AG08395 (cell line): ENCODE measurements at regions not wholly inside any gene's neighbourhood (a gene's known extent, or its start where the extent isn't known, plus 50 kb on each side); places are given as distances from the start of the nearest gene placed in this dataset.

Source experiments
- DNase-seq: peaks from one replicate; pipeline ENCODE4 v3.0.0; 2012; ENCODE audit warnings: mixed read lengths, low spot score

DNA sequence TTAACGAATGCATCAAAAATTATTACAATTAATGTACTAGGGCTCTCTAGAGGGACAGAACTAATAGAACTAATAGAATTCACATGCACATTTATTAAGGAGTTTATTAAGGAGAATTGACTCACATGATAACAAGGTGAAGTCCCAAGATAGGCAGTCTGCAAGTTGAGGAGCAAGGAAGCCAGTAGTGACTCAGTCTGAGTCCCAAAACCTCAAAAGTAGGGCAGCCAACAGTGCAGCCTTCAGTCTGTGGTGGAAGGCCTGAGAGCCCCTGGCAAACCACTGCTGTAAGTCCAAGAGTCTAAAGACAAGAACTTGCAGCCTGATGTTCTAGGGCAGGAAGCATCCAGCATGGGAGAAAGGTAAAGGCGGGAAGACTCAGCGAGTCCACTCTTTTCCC, 633.8 kb downstream of the SEMA5A start:
- no peak for DNase-seq

DNA sequence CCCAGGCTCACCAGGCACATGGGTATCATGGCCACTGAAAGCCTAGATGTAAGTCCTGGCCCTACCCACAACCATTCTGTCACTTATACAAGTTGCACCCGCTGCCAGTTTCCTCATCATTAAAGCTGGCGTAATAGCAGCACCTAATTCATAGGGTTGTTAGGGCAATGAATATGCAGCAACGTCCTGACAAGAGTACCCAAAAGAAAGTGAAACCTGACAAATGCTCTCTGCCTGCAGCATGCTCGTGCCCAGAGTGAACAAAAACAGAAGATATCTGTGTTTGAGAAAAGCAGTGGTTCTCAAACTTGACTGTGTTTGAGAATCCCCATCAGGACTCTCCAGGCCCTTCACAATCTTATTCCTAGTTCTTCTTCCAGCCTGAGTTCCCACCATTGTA, 632.4 kb downstream of the SEMA5A start:
- DNase-seq, result no peak

DNA sequence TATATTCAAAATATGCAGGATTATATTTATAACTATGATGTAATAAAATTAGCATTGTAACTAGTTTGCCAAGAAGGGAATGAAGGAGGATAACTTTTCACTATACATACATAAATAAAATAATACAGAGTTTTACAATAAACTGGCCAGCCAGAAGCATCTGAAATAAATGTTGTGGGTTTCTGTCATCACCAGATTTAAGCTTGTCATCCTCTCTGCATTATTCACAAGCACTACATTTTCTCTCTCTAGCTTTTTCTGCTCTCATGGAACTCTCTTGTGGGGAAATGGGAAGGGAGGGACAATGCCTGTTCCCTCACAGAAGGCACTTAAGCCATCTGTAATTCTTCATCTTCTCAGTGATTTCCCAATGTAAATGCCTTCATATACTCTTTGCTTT, 626.8 kb downstream of the SEMA5A start:
- no peak for DNase-seq

DNA sequence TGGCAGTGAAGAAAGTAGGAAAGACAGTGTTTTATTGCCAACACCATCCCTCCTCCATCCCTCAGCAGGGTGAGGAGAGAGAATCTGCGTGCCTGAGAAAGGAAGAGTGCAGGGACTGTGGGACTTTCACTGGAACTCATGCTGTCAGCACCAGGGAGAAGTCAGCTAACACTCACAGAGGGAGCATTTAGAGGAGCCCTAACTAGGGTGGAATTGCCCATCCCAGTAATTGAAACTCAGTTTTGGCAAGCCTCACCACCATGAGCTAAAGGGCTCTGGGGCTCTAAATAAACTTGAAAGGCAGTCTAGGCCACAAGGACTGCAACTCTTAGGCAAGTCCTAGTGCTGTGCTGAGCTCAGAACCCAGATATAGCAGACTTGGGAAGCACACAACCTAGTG, 622.3 kb downstream of the SEMA5A start:
- no peak for DNase-seq

DNA sequence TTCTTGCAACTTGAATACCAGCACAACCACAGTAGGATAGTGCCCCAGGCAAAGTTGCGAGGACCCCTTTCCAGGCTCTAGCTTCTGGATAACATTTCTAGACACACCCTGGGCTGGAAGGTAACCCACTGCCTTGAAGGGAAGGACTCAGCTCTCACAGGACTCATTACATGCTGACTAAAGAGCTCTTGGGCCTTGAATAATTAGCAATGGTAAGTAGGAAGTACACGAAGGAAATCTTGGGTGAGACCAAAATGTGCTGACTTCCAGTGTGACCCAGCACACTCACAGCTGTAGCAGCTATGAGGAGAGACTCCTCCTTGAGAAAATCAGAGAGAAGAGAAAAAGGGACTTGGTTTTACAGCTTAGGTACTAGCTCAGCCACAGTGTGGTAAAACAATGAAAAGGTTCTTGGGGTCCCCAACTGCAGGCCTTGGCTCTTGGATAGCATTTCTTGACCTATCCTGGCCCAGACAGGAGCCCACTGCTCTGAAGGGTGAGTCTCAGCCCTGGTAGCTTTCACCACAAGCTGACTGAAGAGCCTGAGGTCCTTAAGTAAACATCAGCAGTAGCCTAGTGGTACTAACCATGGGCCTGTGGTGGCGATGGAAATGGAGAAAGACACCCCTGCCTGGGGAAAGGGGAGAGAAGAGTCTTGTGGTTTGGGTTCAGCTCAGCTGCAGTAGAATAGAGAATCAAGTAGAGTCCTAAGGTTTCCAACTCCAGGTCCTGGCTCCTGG, 621.7 kb downstream of the SEMA5A start:
- no peak for DNase-seq

DNA sequence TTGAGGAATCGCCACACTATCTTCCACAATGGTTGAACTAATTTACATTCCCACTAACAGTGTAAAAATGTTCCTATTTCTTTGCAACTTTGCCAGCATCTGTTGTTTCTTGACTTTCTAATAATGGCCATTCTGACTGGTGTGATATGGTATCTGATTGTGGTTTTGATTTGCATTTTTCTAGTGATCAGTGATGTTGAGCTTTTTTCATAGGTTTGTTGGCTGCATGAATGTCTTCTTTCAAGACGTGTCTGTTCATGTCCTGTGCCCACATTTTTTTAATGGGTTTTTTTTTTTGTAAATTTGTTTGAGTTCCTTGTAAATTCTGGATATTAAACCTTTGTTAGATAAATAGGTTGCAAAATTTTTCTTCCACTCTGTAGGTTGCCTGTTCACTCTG, 615.9 kb downstream of the SEMA5A start:
- no peak for DNase-seq

DNA sequence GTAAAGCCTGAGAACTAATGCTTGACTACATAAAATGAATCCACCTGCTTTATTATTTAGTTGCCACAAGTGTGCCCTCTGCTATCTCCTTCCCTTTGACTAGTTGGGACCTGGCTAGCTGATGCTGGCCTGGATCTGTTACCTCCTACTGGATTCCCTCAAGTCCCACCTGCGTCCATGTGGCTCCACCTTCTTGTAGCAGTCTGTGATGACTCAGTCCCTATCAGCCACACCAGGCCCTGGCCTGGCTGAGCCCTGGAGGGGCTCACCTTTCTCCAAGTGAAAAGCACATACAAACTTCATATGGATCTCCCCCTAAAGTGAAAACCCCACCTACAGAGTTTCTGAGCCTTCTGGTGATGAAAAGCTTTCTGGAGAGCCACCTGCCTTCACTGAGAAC, 611.4 kb downstream of the SEMA5A start:
- DNase-seq, result no peak

DNA sequence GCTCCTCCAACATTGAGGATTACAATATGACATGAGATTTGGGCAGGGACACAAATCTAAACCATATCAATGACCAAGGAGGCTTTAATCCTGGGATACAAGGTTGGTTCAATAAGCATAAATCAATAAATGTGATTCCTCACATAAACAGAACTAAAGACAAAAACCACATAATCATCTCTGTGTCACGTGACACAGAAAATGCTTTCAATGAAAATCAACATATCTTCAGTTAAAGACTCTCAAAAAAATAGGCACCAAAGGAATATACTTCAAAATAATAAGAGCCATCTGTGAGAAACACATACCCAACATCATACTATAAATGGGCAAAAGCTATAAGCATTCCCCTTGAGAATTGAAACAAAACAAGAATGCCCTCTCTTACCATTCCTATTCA, 604.9 kb downstream of the SEMA5A start:
- no peak for DNase-seq

DNA sequence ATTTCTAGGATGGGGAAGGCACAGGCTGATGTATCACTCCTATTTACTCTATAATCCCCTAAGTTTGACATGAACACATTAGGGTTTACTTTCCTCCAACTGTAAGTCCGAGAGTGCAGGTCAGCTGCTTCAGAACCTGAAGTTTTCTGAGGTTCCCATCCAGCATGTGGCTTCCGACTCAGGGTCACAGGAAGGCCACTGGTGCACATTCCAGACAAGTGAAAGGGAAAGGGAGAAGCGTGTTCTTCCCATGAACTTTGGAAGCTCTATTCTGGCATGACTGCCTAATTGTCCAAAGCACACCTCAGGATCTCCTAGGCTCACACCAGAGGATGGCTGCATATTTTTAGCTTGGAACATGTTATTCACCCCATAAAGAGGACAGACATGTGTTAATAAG, 602.6 kb downstream of the SEMA5A start:
- DNase-seq, result no peak

DNA sequence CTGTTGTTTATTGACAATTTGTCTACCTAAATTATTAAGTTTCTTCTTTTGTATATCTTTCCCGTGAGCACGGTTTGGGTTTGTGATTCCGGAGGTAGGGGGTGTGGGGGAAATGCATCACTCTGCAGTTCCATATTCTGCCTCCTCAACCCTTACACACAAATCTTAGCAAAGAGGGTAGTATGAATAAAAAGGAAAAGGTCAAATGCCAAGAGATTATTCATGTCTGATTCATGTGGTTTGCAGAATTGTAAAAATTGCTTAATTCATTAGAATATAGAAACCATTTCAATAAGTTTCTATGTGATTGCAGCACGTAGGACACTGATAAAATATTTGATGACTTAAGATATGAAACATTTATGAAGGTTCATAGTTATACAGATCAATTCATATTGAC, 601.9 kb downstream of the SEMA5A start:
- no peak for DNase-seq

DNA sequence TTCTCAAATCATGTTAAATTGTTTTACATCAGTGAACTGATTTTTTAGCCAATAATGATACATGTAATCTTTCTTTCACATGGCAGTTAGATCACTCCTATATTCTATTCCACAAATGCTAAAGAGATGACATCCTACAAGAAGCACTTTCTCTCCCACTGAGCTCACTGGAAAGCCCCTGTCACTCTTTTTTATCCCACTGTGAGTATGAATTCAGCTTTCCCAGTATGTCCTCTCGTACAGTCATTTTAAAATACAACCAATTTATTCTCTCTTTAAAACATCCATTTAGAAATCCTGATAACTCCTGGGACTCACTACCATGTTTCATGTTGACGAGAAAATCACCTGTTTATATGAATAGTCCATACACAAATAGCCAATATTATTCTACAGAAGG, 599.9 kb downstream of the SEMA5A start:
- no peak for DNase-seq

DNA sequence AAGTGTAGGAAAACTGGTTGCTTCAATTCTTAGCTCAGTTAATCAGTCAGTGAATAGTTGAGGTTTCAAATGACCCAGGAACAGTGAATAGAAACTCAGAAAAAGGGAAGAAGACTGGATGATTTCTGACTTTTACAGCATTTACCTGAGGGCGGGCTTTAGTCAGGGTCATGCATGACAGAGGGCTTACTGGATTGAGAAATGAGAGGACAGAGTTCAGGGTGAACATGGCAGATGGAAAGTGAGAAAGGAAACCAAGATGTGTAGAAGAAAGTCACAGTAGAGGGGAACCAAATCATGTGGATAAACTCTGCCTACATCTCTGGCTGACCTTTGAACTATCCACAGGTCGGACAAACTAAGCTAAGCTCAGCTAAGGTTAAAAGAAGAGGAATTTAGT, 596.0 kb downstream of the SEMA5A start:
- DNase-seq, result no peak

DNA sequence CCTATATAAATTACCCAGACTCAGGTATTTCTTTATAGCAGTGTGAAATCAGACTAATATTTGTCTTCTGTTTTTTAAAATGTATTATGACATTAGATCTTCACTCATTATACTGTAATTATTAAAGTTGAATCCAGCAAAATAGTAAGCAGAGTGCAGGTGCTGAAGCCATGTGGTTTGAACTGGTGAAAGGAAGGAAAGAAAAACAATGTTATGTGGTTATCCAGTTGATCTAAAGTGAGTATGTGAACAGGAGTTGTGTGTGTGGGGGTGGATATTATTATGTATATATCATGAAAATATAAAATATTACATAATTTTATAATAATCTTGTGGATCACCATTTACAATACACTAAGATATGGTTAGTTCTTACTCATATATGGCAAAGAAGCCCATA, 593.7 kb downstream of the SEMA5A start:
- DNase-seq, result no peak

DNA sequence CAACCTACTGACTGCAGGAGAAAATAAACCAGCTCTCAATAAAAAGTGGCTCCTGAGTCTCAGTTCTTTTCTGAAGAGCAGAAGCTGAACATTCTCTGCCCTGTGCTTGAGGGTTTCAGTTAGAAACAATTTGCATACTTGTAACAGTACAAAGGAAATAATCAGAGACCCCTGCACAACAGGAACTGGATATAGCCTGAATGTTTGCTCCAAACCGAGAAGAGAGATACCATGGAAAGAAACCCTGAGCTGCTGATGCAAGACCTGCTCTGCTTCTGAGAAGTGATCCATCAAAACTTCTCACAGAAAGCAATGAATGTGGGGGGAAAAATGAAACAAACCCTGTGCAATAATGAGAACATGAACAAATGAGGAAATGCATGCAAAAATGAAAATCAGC, 592.9 kb downstream of the SEMA5A start:
- DNase-seq, result no peak

DNA sequence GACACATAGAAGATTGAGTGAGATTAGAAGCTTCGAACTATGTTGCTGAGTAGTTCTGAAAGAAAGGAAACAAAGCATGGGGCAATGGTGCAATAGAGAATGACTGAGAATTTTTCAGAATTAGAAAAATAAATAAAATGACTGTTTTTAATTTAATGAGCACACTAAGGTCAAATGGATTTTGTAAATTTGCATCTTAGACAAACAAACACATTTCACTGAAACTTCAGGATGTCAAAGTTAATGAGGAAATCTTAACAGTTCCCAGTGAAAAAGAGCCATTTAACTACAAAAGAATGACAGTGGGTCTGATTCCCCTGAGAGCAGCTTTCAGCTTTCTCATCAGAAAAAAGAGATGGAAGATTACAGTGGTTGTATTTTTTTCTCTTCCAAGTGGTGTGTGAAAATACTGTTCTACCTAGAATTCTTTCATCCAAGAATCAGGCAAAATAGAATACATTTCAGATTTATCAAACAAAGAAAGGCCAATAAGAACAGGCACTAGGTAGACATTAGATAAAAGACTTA, 591.9 kb downstream of the SEMA5A start:
- DNase-seq, result no peak

DNA sequence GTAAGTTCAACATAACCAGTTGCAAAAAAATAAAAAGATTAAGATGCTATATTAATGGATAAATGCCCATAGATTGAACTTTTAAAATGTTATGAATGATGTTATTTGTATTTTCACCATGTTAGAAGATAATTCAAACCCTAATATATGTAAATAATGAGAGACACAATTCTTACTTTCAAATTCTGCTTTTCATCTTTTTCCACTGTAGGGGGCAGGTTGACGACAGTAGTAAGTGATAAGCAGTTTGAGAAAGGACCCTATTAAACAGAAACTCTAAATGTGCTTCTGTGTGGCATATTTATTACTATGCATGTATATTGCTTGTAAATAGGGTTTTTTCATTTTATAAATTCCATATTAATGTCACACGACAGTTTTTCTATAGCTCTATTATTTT, 591.1 kb downstream of the SEMA5A start:
- DNase-seq, result no peak

DNA sequence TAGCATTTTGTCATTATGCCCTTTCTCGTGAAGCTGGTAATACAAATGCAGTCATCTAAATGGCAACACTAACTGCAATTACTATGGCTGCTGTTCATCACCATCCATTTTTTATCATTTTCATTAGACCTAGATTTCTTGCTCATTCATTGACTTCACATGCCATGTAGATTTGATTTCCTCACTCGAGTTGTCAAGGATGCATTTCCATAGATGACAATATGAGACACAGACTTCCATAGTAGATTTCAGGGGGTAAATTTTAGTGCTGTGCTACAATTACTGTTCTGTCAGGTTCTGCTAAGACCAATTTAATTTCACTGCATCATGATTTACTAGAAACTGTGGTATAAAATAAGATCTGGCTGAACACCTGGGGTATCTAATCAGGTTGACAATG, 589.2 kb downstream of the SEMA5A start:
- no peak for DNase-seq

DNA sequence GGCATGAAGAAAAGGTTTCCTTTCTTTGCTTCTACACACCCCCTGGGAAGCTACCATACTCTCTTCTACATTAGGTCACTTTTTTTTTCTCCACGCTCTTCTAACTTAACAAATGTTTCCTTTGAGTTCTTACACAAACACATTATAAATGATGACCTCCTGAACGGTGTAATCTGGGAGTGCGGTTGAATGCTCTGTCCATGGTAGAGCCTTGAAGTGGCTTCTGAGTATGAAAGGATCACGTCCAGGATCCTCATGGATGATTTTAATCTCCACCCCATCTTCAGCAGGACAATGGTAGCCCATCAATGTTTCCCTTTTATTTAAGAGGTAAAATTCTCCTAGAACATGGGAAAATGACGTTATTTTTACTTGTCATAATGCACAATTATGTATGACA, 587.3 kb downstream of the SEMA5A start:
- DNase-seq, result no peak

DNA sequence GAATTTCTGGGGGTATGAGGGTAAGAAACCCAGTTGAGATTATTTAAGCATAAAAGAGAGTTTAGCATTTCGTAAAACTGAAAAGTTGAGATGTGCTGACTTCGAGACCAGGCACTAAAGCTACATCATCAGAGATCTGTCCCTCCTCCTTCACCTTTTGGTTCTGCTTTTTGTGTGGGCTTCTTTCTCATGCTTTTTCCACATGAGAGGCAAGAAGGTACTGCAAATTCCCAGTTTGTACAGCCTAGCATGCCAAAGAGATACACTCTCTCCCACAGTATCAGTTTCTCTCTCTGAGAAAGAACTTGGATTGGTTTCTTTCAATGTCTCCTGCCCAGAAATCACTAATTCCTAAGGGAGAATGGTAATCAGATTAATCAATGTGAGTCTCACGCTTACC, 584.7 kb downstream of the SEMA5A start:
- no peak for DNase-seq

DNA sequence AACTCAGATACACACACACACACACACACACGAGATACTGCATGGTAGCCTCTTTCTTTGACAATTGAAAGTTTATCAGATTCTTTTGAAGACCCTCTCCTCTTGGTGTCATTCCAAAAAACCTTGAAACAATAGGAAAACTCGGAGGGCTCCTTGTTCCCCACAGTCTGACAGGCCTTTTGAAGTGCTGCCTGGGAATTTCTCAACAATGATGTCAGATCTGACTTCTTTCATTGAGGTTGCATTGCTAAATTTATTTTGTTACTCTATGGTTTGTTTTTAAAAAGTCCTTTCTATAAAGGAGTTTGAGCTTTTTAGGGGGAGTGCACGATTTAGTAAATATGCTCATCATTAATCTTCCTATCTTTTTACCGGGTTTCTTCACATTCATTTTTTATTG, 583.9 kb downstream of the SEMA5A start:
- no peak for DNase-seq

DNA sequence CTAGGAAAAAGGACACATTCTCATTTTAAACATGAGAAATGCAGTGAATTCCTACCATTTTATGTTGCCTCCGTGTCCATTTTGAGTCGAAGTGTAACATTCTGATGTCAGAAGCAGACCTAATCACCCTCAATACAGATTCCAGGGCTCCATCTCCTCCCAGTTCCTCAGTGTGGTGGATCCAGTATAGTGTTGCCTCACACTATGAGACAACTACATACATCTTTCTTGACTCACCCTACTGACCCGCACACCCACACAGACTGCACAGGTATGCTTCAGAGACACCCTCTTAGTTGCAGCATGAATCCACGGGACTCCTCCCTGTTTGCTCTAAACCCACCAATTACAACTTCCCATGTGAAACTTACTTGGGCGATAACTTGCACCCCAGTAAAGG, 564.9 kb downstream of the SEMA5A start:
- no peak for DNase-seq

DNA sequence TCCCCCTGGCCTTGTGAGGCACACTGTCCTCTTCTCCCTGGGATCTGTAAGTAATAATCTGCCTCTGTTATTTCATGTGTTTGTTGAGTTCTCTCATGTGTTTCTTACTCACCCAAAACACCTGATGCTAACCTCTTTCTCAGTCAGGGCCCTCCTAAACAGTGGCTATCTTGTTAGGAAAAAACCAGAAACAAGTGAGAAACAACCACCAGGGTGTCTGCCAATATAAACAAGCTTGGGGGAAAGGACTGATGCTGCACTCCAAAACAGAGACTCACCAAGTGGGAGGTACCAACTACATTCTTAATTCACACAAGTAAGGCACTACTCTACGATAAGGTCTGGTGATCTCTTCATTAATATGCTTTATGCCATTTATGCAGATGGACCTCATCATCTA, 564.4 kb downstream of the SEMA5A start:
- DNase-seq, result peak; percentile 6

DNA sequence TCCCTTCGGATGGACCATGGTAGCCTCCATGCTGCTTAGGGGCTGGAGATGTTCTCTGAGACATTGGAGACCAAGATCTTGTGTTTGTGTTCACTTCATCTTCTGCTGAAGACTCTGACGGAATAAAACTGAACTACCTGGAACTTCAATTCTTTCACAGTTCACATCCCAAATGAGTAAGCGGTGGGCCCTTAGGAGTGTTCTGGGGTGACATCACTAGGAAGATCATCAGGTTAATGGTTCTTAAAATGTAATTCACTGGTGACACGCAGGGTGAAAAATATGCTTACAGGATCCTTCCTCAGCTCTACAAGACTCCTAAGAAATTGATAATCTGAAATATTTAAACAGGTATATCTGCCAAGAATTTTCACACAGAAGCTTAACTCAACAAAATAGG, 561.5 kb downstream of the SEMA5A start:
- no peak for DNase-seq
